ENCODE measurements at regions not wholly inside any gene's neighbourhood (a gene's known extent, or its start where the extent isn't known, plus 50 kb on each side); places are given as distances from the start of the nearest gene placed in this dataset.
"Not testable (repeated sequence)": the region's sequence is repeated elsewhere in the genome, so short reads cannot be mapped to it uniquely, and the experiment has no call there.

- DNase-seq, result no peak
Observed at GRCh38 chr2:215722986-215723630, 287.2 kb upstream of the FN1 start.

- no peak for DNase-seq
Observed at GRCh38 chr2:215722125-215722524, 286.3 kb upstream of the FN1 start.

- not testable (repeated sequence) for DNase-seq
Observed at GRCh38 chr2:215721515-215721914, 285.6 kb upstream of the FN1 start.

GRCh38 chr2:215718890-215719289 lies 283.0 kb upstream of the FN1 start:
- DNase-seq, result no peak

- DNase-seq, result no peak
Observed at GRCh38 chr2:215718436-215718835, 282.6 kb upstream of the FN1 start.

GRCh38 chr2:215717501-215718381 lies 281.9 kb upstream of the FN1 start:
- no peak for DNase-seq

- no peak for DNase-seq
Observed at GRCh38 chr2:215716956-215717355, 281.1 kb upstream of the FN1 start.

- DNase-seq, result no peak
Observed at GRCh38 chr2:215712871-215713790, 277.3 kb upstream of the FN1 start.

- DNase-seq, result no peak
Observed at GRCh38 chr2:215712219-215712868, 276.5 kb upstream of the FN1 start.

GRCh38 chr2:215711471-215712034 lies 275.7 kb upstream of the FN1 start:
- no peak for DNase-seq

GRCh38 chr2:215707608-215708007 lies 271.7 kb upstream of the FN1 start:
- DNase-seq, result no peak

- no peak for DNase-seq
Observed at GRCh38 chr2:215705771-215706361, 270.0 kb upstream of the FN1 start.

- no peak for DNase-seq
Observed at GRCh38 chr2:215705281-215705680, 269.4 kb upstream of the FN1 start.

- no peak for DNase-seq
Observed at GRCh38 chr2:215702116-215702902, 266.4 kb upstream of the FN1 start.

- no peak for DNase-seq
Observed at GRCh38 chr2:215699700-215700538, 264.1 kb upstream of the FN1 start.

GRCh38 chr2:215699018-215699417 lies 263.1 kb upstream of the FN1 start:
- DNase-seq, result no peak

- DNase-seq, result no peak
Observed at GRCh38 chr2:215698566-215698965, 262.7 kb upstream of the FN1 start.

GRCh38 chr2:215697496-215697895 lies 261.6 kb upstream of the FN1 start:
- DNase-seq, result no peak

GRCh38 chr2:215697003-215697402 lies 261.1 kb upstream of the FN1 start:
- DNase-seq, result no peak

Data from nucleus accumbens (tissue), 56 donors.